K562 (cell line): ENCODE measurements at regions not wholly inside any gene's neighbourhood (a gene's known extent, or its start where the extent isn't known, plus 50 kb on each side); places are given as distances from the start of the nearest gene placed in this dataset.

Source experiments
- ATAC-seq: fragments of 200-7000 bp; cut with Tn5 transposase; 3 replicates; pipeline ENCODE4 v1.9.1; 2020; ENCODE audit warnings: moderate library complexity
- BruUV-seq: library from RNA; stranded (reverse); fragments of 400-500 nt; replicated peaks from 2 replicates; lab custom pipeline; 2021; lab: Mats Ljungman, UMichigan
- CTCF ChIA-PET: fragments of 300-600 bp; formaldehyde crosslinking; extraction: SDS; loops from one replicate; lab custom pipeline; 2021; ENCODE audit warnings: low intra/inter-chr PET ratio; lab: Yijun Ruan, JAX
- POLR2A ChIA-PET: fragments of 300-600, 350-650 bp; sonication (Branson Sonifier 250); formaldehyde crosslinking; extraction: SDS; loops from one replicate; lab custom pipeline; 2021; ENCODE audit warnings: antibody characterized with exemption, inconsistent platforms; lab: Yijun Ruan, JAX
- DNase-seq, 4 experiments: peaks; one replicate each; pipeline versions ENCODE4 v3.0.0 to v3.0.0-alpha.2; 2011 to 2018; ENCODE audit warnings: low spot score in 3 of 4, mixed read lengths in 3 of 4; ENCODE audit errors: extremely low read depth in 1 of 4
- FAIRE-seq: peaks from 2 replicates; lab custom pipeline; 2011; peaks lifted over from hg19 to GRCh38; lab: Jason Lieb, UNC
- H2AFZ ChIP-seq: 2 replicates; pipeline ENCODE4 v1.6.0; 2011; ENCODE audit warnings: low read depth, low read length, control low read depth, inconsistent platforms
- H3K27ac ChIP-seq: fragments of 200-600 bp; 3 replicates; pipeline ENCODE4 v1.8.0; 2011; ENCODE audit warnings: low read depth, mild to moderate bottlenecking, control low read depth, inconsistent platforms, low read length, moderate library complexity, mixed read lengths; ENCODE audit errors: extremely low read depth
- H3K27me3 ChIP-seq, 2 experiments: fragments of 300-600 bp in 1 of 2; 2 replicates in 1 of 2; 3 replicates in 1 of 2; pipeline versions ENCODE4 v1.6.0 to v1.8.0; 2011; ENCODE audit warnings: inconsistent platforms in 2 of 2, low read length in 2 of 2, mild to moderate bottlenecking in 1 of 2, mixed read lengths in 1 of 2, moderate library complexity in 1 of 2; ENCODE audit not compliant: control insufficient read depth in 2 of 2, insufficient read depth in 2 of 2
- H3K36me3 ChIP-seq: fragments of 300-600 bp; 3 replicates; pipeline ENCODE4 v1.8.0; 2011; ENCODE audit warnings: mild to moderate bottlenecking, low read length, inconsistent platforms; ENCODE audit not compliant: control insufficient read depth, insufficient read depth
- H3K4me1 ChIP-seq, 2 experiments: fragments of 200-600 bp in 1 of 2; replicated peaks in 1 of 2; 2 replicates in 1 of 2; 3 replicates in 1 of 2; pipeline versions ENCODE4 v1.5.1 to v1.8.0; 2011; ENCODE audit warnings: inconsistent platforms in 2 of 2, low read length in 2 of 2, mild to moderate bottlenecking in 1 of 2, mixed read lengths in 1 of 2, moderate library complexity in 1 of 2; ENCODE audit not compliant: control insufficient read depth in 2 of 2, insufficient read depth in 2 of 2
- H3K4me2 ChIP-seq: 2 replicates; pipeline ENCODE4 v1.6.1; 2011; ENCODE audit warnings: low read length, control low read depth, inconsistent platforms, mixed read lengths; ENCODE audit not compliant: insufficient read depth
- H3K4me3 ChIP-seq: fragments of 200-600 bp; sonication (generic), shearing (Covaris generic); 2 replicates; pipeline ENCODE4 v1.5.1; 2016; ENCODE audit warnings: control low read depth, inconsistent platforms
- H3K79me2 ChIP-seq: fragments of 200-600 bp; 3 replicates; pipeline ENCODE4 v1.8.0; 2011; ENCODE audit warnings: low read length, inconsistent platforms; ENCODE audit not compliant: control insufficient read depth, insufficient read depth
- H3K9ac ChIP-seq, 2 experiments: 2 replicates each; pipeline versions ENCODE4 v1.6.0 to v1.6.1; 2011; ENCODE audit warnings: low read depth in 2 of 2, low read length in 2 of 2, control low read depth in 1 of 2, inconsistent platforms in 1 of 2, mild to moderate bottlenecking in 1 of 2, mixed read lengths in 1 of 2; ENCODE audit not compliant: insufficient read depth in 1 of 2
- H3K9me1 ChIP-seq: one replicate; pipeline ENCODE4 v1.6.0; 2011; ENCODE audit warnings: inconsistent platforms, mild to moderate bottlenecking, low read length, moderate library complexity; ENCODE audit not compliant: control insufficient read depth, insufficient read depth
- H3K9me3 ChIP-seq: replicated peaks from 2 replicates; pipeline ENCODE4 v1.5.1; 2011; ENCODE audit warnings: low read depth, low read length, inconsistent platforms; ENCODE audit not compliant: control insufficient read depth, insufficient read depth
- H4K20me1 ChIP-seq: replicated peaks from 2 replicates; pipeline ENCODE4 v1.6.1; 2011; ENCODE audit warnings: low read length, inconsistent platforms, mixed read lengths; ENCODE audit not compliant: control insufficient read depth, insufficient read depth
- DLX4 ChIP-seq: fragments of 250-450 bp; sonication (Bioruptor Pico); IDR thresholded peaks from 2 replicates; pipeline ENCODE4 v1.6.1; 2021; ENCODE audit warnings: mild to moderate bottlenecking
- FOXK1 ChIP-seq: sonication (generic); formaldehyde crosslinking; IDR thresholded peaks from 2 replicates; pipeline ENCODE4 v1.8.0; 2022; ENCODE audit warnings: missing genetic modification reagents, mild to moderate bottlenecking, borderline replicate concordance
- HDAC1 ChIP-seq, 2 experiments: fragments of 450-650 bp; IDR thresholded peaks; 2 replicates each; pipeline ENCODE4 v1.6.1; 2016 to 2017; ENCODE audit warnings: inconsistent platforms in 1 of 2, mild to moderate bottlenecking in 1 of 2, moderate library complexity in 1 of 2
- MIER1 ChIP-seq: fragments of 450-650 bp; IDR thresholded peaks from 2 replicates; pipeline ENCODE4 v1.6.1; 2016; ENCODE audit warnings: antibody characterized with exemption, mild to moderate bottlenecking, low read depth
- MLX ChIP-seq, 2 experiments: fragments of 450-650 bp in 1 of 2; sonication (generic) in 1 of 2; formaldehyde crosslinking; conservative IDR thresholded peaks; 2 replicates each; pipeline versions ENCODE4 v1.4.0 to v1.8.1; 2020 to 2022; ENCODE audit warnings: mild to moderate bottlenecking in 1 of 2, missing genetic modification reagents in 1 of 2
- MXI1 ChIP-seq: IDR thresholded peaks from 2 replicates; pipeline ENCODE4 v1.6.1; 2011; ENCODE audit warnings: low read depth, mild to moderate bottlenecking, improper control_type of control experiment, low read length
- NCOR1 ChIP-seq: fragments of 450-650 bp; IDR thresholded peaks from 2 replicates; pipeline ENCODE4 v1.6.1; 2016; ENCODE audit warnings: mild to moderate bottlenecking, moderate library complexity
- NR0B1 ChIP-seq: fragments of 450-650 bp; IDR thresholded peaks from one replicate; pipeline ENCODE4 v1.6.1; 2018; ENCODE audit warnings: mild to moderate bottlenecking, moderate library complexity; ENCODE audit not compliant: partially characterized antibody
- SIN3B ChIP-seq: fragments of 450-650 bp; IDR thresholded peaks from 2 replicates; pipeline ENCODE4 v1.6.1; 2017; ENCODE audit warnings: low read depth, mild to moderate bottlenecking, moderate library complexity
- SMAD1 ChIP-seq: fragments of 150-350 bp; IDR thresholded peaks from 2 replicates; pipeline ENCODE4 v1.6.1; 2014; ENCODE audit warnings: low read length, low read depth; ENCODE audit not compliant: partially characterized antibody
- SNIP1 ChIP-seq: fragments of 450-650 bp; IDR thresholded peaks from 2 replicates; pipeline ENCODE4 v1.7.1; 2017; ENCODE audit warnings: low read depth, mild to moderate bottlenecking
- ZBTB1 ChIP-seq: sonication (generic); formaldehyde crosslinking; IDR thresholded peaks from 2 replicates; pipeline ENCODE4 v1.8.1; 2023; ENCODE audit warnings: missing genetic modification reagents, low read depth, mild to moderate bottlenecking, borderline replicate concordance
- ZEB2 ChIP-seq: fragments of 450-650 bp; IDR thresholded peaks from 2 replicates; pipeline ENCODE4 v1.6.1; 2016
- ZHX1 ChIP-seq: fragments of 150-350 bp; conservative IDR thresholded peaks from 2 replicates; pipeline ENCODE4 v1.6.1; 2014; ENCODE audit warnings: low read length
- ZNF384 ChIP-seq: IDR thresholded peaks from 2 replicates; pipeline ENCODE4 v1.6.1; 2012; ENCODE audit warnings: low read depth, low read length, improper control_type of control experiment
- WGBS: fragments of 100-300 bp; shearing (Covaris generic); methylation state at CpG from one replicate; pipeline ENCODE4 v1.1.6; 2016; ENCODE audit warnings: low coverage, mixed read lengths; ENCODE audit not compliant: insufficient coverage; ENCODE audit errors: missing lambda C conversion rate; 5-methylcytosine and 5-hydroxymethylcytosine counted together
- in situ Hi-C: fragments of 300-500 bp; cut with MboI; formaldehyde crosslinking; loops from 4 replicates; pipeline ENCODE4 v1.15.0; 2018; ENCODE audit warnings: inconsistent platforms, mixed read lengths
- intact Hi-C: fragments of 100-400 bp; cut with micrococcal nuclease; formaldehyde crosslinking; loops from 2 replicates; pipeline ENCODE4 v1.14.2; 2022

- ChIA-PET CTCF (no interaction called here), POLR2A (no interaction called here)
- no peaks in the 10 kb centered on the region for H3K4me1 ChIP-seq
- H3K9me1 ChIP-seq, result no peaks in the 10 kb centered on the region
- no peak overlapping the region for H2AFZ ChIP-seq
- no peaks in the 10 kb centered on the region for H3K27me3 ChIP-seq
- H3K4me2 ChIP-seq, result no peak overlapping the region
- BruUV-seq, result no TSS peak
- no peak overlapping the region for H3K27ac ChIP-seq
- 5% methylated on average over 5 of the region's 5 CpGs for WGBS
- no peak for DNase-seq
- no peak for FAIRE-seq
- in situ Hi-C loops (no loop called here), intact Hi-C loops (no loop called here)
- H3K36me3 ChIP-seq, result no peaks in the 10 kb centered on the region
- no peaks in the 10 kb centered on the region for H3K79me2 ChIP-seq
- H3K9ac ChIP-seq, result no peak overlapping the region
- no peaks in the 10 kb centered on the region for H4K20me1 ChIP-seq
- TF ChIP-seq HDAC1 (IDR thresholded peaks at IDR 0.05) (no peak), ZEB2 (no peak), NR0B1 (no peak), SIN3B (no peak), DLX4 (no peak), ZBTB1 (CRISPR knock-in tag) (no peak), MXI1 (no peak), MIER1 (no peak), ZHX1 (no peak), SMAD1 (no peak), NCOR1 (no peak), SNIP1 (no peak), ZNF384 (no peak), FOXK1 (CRISPR knock-in tag) (no peak), MLX (CRISPR knock-in tag; conservative IDR thresholded peaks at IDR 0.05) (no peak)
- H3K4me3 ChIP-seq, result no peak overlapping the region
- ATAC-seq, result no peak
- H3K9me3 ChIP-seq, result no peaks in the 10 kb centered on the region
Measured at GRCh38 chr14:98056946-98057345, 1215.1 kb downstream of the BCL11B start.
